ENCODE measurements at regions not wholly inside any gene's neighbourhood (a gene's known extent, or its start where the extent isn't known, plus 50 kb on each side); places are given as distances from the start of the nearest gene placed in this dataset.
"Not testable (repeated sequence)": the region's sequence is repeated elsewhere in the genome, so short reads cannot be mapped to it uniquely, and the experiment has no call there.

- DNase-seq = no peak
Observed at GRCh38 chr12:116361414-116362223, 84.1 kb upstream of the MED13L start.

DNA sequence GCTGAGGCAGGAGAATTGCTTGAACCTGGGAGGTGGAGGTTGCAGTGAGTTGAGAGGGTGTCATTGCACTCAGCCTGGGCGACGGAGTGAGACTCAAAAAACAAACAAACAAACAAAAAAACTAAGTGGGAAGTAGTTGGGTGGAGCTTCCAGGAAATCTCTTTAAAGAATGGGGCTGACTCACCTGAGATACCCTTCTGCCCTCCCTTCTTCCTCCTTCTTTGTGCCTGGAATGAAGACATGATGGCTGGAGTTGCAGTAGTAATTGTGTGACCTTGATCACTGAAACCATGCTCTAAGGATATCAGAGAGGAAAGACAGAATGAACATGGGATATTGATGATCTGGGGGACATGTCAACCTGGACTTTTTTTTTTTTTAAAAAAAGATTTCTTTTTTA lies 87.6 kb upstream of the MED13L start:
- DNase-seq = no peak

GRCh38 chr12:116365606-116366455 lies 88.3 kb upstream of the MED13L start:
- no peak for DNase-seq

GRCh38 chr12:116366456-116366776 lies 88.9 kb upstream of the MED13L start:
- no peak for DNase-seq

GRCh38 chr12:116366824-116367223 lies 89.3 kb upstream of the MED13L start:
- no peak for DNase-seq

- peak; percentile 92 for DNase-seq
Observed at GRCh38 chr12:116368196-116369194, 91.0 kb upstream of the MED13L start.

GRCh38 chr12:116370004-116370404 lies 92.5 kb upstream of the MED13L start:
- peak; percentile 89 for DNase-seq

DNA sequence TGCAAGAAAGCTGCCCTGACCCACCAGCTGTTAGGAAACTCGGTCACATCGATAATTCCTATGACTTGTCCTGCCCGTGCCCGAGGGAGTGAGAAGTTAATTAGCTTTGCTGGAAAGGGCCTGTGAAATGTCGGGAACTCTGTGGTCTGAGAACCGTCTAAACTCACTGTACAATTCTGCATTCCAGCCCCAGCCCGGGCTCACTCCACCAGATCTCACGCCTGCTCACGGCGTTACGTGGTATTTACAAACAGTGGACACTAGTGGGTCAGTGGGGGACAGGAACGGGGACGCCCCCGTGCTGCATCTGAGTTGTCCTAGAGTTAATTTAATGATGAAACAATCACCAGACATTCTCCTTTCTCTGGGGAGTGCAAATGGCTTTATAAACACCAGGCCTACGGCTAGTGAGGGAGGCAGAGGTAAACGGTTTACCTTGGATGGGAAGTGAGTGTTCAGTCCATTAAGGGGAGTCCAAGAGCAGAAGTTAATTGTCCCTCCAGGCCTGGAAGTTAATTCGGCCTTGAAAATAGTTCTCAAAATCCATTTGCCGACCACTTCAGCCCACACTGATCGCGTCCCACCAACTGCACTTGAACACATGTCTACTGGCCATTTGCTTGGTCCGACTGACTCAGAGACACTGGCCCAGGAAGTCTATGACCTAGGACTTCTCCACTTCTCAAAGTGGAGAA lies 93.5 kb upstream of the MED13L start:
- DNase-seq = peak; percentile 94

- no peak for DNase-seq
Observed at GRCh38 chr12:116372815-116373214, 95.3 kb upstream of the MED13L start.

DNA sequence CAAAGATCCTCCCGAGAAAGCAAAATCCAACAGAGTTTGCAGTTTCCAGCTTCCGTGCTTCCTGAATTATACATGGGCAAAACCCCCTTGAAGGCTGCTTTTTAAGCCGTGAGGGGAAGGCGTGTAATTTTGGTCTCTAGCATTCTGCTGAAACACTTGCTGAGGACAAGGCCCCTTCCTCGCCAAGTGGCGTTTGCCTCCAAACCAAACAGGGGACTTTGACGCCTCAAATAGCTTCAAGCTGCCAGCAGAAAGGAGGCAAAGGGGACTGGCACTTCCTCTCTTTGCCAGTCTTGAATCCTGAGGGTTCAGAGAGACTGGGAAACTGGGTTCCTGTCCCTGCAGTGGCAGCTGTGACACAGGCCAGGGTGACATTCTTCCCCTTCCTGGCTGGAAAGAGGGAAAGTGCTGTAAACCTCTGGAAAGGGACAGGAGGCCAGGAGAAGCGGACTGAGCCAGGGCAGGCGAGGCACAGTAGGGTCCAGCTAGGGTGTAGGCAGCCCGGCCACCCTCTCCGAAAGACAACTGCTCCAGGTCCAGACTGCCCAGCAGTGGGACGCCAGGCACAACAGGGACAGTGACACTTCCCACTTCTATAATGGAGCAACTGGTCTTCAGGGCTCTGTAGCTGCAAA lies 96.2 kb upstream of the MED13L start:
- no peak for DNase-seq

DNA sequence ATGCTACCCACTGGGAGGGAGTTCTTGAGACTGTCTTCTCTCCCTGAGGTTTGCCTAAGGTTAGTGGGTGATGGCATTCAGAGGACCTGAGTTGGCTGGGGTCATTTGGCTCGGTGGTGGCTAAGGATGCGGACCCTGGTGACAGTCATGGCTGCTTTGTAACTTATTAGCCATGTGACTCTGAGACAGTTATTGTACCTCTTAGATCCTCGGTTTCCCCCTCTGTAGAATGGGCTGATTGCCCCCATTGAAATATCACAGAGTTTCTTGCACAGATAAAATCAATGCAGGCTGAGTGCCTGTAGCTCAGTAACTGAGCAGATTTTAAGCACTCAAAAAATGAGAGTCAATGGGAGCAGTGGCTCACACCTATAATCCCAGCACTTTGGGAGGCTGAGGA lies 96.7 kb upstream of the MED13L start:
- no peak for DNase-seq

GRCh38 chr12:116375278-116375842 lies 97.9 kb upstream of the MED13L start:
- DNase-seq = no peak

DNA sequence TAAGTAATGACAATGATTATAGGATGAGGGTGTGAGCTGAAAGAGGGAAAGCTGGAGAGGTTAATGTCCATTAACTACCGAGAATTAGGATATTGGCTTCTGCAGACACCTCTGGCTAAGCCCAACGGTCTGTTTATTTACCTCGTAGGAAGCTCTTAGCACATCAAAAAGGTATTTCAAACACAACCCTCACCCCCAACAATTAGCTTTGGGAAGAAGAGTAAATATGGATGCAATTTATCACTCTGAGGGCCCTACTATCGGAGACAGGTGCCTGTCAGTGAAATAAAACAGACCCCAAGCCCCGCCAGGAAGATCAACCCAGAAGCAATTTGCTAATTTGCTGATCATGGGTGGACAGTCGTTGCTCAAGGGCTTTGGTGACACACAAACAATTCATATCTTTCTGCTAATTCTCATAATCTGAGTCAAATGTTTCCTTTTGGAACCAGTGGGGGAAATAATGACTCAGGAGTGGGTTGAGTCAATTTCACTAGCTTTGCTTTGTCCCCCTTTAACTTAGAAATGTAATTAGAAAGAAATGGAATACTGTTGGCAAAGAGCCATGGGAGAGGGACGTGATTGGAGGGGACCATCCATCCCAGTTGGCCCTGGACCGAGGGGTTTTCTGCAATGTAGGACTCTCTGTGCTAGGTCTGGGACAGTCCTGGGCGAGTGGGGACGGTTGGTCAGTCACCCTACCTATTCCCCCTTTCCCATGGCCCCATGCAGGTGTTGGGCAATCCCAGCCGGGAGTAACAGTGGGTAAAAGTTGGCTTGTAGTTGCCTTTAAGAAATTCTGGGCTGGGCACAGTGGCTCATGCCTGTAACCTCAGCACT lies 99.1 kb upstream of the MED13L start:
- DNase-seq = peak; percentile 87

GRCh38 chr12:116377194-116377571 lies 99.7 kb upstream of the MED13L start:
- not testable (repeated sequence) for DNase-seq

- DNase-seq = no peak
Observed at GRCh38 chr12:116378002-116378401, 100.5 kb upstream of the MED13L start.

DNA sequence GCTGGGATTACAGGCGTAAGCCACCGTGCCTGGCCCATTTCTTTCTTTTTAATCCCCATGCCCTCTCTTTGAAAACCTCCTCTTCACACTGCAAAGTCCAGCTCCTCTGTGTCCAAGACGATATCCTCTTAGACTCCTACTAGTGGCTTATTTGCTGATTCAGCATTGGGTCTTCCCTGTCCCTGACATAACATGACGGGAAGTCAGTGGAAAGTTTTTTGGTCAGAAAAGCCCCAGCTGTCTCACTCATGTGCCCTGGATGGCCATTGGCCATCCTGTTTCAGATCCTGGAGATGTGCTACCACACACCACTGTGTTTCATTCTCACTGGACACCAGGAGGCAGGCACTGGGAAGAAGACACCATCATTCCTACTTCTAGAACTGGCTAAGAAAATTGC lies 102.6 kb upstream of the MED13L start:
- no peak for DNase-seq

GRCh38 chr12:116380740-116381139 lies 103.2 kb upstream of the MED13L start:
- not testable (repeated sequence) for DNase-seq

DNA sequence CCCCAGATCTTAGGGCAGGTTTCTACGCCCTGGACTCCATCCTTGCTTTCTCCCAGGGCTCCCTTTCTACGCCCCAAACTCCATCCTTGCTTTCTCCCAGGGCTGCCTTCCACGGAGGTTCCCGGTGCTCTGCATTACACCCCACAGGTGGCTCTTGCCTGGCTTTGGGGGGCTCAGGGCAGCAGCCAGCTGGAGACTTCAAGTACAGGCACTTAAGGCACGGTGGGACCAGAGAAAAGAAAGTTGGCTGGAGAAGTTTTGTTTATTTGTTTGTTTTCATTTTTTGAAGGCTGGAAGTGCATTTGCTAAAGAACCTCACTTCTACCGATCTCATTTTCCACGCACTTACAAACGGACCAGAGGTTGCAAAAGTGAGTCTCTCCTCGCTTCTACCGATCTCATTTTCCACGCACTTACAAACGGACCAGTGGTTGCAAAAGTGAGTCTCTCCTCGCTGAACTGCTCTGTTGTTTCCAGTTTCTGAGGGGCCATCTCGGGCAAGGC lies 103.8 kb upstream of the MED13L start:
- DNase-seq = peak; percentile 53

- DNase-seq = peak; percentile 97
Observed at GRCh38 chr12:116381744-116382685, 104.5 kb upstream of the MED13L start.
